ENCODE measurements at regions not wholly inside any gene's neighbourhood (a gene's known extent, or its start where the extent isn't known, plus 50 kb on each side); places are given as distances from the start of the nearest gene placed in this dataset.
A peak's percentile ranks its signal among the peaks of the same experiment; 100 is the strongest.

GRCh38 chr16:85554889-85555718 lies 58.0 kb upstream of the GSE1 start:
- H3K4me1 ChIP-seq (ENCODE audit: control insufficient read depth in 1 of 2, insufficient read depth in 1 of 2, low read depth in 1 of 2, low read length in 1 of 2), result peaks cover 25 to 28% of the 10 kb centered on the region in 2 experiments
- no peaks in the 10 kb centered on the region for H3K27me3 ChIP-seq
- H3K9me3 ChIP-seq, result no peaks in the 10 kb centered on the region
- H3K36me3 ChIP-seq, result no peaks in the 10 kb centered on the region
- H3K4me3 ChIP-seq (ENCODE audit: low read depth in 1 of 2, low read length in 1 of 2), result peak overlapping the region; percentile 83 to 86
- H3K27ac ChIP-seq, result peak overlapping the region; percentile 86
- TF ChIP-seq, protein P1, sequence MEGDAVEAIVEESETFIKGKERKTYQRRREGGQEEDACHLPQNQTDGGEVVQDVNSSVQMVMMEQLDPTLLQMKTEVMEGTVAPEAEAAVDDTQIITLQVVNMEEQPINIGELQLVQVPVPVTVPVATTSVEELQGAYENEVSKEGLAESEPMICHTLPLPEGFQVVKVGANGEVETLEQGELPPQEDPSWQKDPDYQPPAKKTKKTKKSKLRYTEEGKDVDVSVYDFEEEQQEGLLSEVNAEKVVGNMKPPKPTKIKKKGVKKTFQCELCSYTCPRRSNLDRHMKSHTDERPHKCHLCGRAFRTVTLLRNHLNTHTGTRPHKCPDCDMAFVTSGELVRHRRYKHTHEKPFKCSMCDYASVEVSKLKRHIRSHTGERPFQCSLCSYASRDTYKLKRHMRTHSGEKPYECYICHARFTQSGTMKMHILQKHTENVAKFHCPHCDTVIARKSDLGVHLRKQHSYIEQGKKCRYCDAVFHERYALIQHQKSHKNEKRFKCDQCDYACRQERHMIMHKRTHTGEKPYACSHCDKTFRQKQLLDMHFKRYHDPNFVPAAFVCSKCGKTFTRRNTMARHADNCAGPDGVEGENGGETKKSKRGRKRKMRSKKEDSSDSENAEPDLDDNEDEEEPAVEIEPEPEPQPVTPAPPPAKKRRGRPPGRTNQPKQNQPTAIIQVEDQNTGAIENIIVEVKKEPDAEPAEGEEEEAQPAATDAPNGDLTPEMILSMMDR (IDR thresholded peaks at IDR 0.05), result no peak

DNA sequence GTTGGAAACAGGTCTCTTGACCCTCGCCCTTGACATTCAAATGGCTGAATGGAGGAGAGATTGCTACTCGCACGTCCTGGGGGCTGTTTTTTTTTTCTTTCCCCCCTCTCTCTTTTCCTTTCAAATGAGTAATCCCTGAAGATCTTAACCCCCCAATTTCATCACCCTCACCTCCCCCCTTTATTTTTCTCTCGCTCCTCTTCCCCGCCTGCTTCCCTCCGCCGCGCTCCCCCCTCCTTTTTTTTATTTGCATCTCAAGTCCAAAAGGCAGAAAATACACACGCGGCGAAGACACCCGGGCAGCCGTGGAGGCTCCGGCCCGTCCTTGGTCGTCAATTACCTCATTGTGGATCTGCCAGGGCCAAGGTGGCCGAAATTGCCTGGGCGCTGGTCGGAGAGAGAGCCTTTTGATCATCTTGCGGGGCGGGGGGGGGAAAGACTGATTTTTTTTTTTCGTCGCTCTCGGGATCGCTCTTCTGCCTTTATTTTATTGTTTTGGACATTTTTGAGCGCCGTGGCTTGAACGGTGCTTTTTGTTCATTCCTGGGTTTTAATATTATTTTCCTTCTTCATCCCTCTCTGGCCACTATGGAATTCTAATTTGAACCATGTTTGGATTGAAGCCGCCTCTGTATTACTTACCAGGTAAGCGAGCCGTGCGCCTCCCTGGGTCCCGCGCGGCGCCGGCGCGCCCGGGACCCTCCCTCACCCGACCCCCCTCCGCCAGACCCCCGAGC lies 57.2 kb upstream of the GSE1 start:
- no peaks in the 10 kb centered on the region for H3K9me3 ChIP-seq
- no peaks in the 10 kb centered on the region for H3K36me3 ChIP-seq
- H3K4me3 ChIP-seq (ENCODE audit: low read depth in 1 of 2, low read length in 1 of 2), result peak overlapping the region; percentile 83 to 86
- no peaks in the 10 kb centered on the region for H3K27me3 ChIP-seq
- TF ChIP-seq, protein P1 (IDR thresholded peaks at IDR 0.05), result no peak
- peak overlapping the region; percentile 86 for H3K27ac ChIP-seq
- peaks cover 25 to 28% of the 10 kb centered on the region in 2 experiments for H3K4me1 ChIP-seq (ENCODE audit: control insufficient read depth in 1 of 2, insufficient read depth in 1 of 2, low read depth in 1 of 2, low read length in 1 of 2)

DNA sequence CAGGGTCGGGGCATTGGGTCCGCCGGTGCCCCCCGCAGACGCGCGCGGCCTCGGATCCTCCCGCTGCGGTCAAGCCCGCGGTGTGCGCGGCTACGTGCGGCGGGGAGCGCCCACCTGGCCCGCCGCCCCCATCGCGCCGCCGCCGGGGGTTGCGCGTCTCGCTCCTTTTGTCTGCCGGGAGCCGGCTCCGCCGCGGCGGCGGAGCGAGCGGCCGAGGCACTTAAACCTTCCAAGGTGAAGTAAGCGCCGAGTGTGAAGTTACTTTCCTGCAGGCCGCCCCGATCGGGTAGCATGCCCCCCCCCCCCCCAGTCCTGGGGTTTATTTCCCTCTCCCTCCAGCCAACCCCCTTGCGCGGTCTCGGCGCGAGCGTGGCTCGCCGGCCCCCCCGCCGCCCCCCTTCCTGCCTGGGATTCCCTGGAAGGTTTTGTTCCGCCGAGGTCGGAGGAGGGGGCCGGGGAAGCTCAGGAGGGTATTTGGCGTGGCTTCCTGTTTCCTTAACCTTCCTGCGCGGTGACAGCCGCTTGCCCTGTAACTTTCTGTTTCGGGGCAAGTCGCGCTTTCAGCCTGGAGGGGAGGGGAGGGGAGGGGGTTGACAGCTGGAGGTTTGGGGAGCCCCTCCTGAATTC lies 56.6 kb upstream of the GSE1 start:
- Histone ChIP-seq H3K9me3 (no peaks in the 10 kb centered on the region), H3K27me3 (no peaks in the 10 kb centered on the region)
- TF ChIP-seq, protein P1 (IDR thresholded peaks at IDR 0.05), result no peak

DNA sequence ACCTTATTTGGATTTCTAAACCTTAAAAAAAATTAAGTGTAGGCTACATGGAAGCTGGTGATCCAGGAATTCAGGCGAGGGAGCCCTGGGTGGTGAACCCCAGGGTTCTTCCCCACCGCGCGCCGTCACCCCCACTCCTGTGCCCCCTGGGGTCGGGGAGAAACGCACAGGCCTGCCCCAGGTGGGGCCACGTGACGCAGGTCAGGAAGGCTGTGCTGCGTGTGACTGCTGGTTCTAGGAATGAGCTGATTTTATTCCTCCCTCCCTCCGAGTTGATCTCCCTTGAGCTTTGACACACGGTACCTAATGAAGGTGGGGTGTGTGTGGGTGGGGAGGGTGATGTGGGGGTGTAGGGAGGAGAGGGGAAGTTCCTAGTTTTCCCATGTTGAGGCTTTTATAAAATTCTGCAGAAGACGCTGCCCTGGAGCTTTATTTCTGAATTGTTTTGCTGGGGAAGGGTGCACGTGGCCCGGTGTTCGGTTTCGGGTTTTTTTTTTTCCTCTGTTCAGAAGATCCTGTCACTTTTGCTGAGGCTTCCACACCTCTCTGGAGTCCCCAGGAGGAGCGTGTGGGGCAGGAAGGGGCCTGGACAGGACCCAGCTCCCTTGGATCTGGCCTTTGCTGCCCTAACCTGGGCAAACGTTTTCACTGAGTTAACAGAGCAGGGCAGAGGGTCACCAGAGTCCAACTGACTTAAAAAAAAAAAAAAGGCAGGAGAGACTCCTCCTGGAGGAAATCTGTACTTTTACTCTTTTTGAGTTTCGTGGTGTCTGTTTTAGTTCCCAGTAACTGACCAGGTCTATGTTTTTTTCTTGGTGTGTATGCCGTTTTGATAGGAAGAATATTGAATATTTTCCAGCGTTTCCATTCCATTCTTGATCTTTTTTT lies 55.8 kb upstream of the GSE1 start:
- H3K27me3 ChIP-seq, result no peaks in the 10 kb centered on the region
- TF ChIP-seq, protein P1 (IDR thresholded peaks at IDR 0.05), result no peak
- H3K4me3 ChIP-seq (ENCODE audit: low read depth in 1 of 2, low read length in 1 of 2), result peak overlapping the region; percentile 83 to 86
- H3K27ac ChIP-seq, result peak overlapping the region; percentile 86
- H3K4me1 ChIP-seq (ENCODE audit: control insufficient read depth in 1 of 2, insufficient read depth in 1 of 2, low read depth in 1 of 2, low read length in 1 of 2), result peaks cover 25 to 28% of the 10 kb centered on the region in 2 experiments
- H3K36me3 ChIP-seq, result no peaks in the 10 kb centered on the region
- H3K9me3 ChIP-seq, result no peaks in the 10 kb centered on the region

More for the DNA sequence above, 56.6 kb upstream of the GSE1 start:
- Histone ChIP-seq H3K4me3 (ENCODE audit: low read depth in 1 of 2, low read length in 1 of 2) (peak overlapping the region; percentile 83 to 86), H3K36me3 (no peaks in the 10 kb centered on the region), H3K27ac (peak overlapping the region; percentile 86), H3K4me1 (ENCODE audit: control insufficient read depth in 1 of 2, insufficient read depth in 1 of 2, low read depth in 1 of 2, low read length in 1 of 2) (peaks cover 25 to 28% of the 10 kb centered on the region in 2 experiments)
